NOMO-1 treated with dmso at 0.1 percent for 144 hours (cell line): ENCODE measurements at regions not wholly inside any gene's neighbourhood (a gene's known extent, or its start where the extent isn't known, plus 50 kb on each side); places are given as distances from the start of the nearest gene placed in this dataset.

Experiments used
- DNase-seq: peaks from one replicate; lab custom pipeline; 2025; ENCODE audit not compliant: unreplicated experiment; lab: John Stamatoyannopoulos, UW

DNA sequence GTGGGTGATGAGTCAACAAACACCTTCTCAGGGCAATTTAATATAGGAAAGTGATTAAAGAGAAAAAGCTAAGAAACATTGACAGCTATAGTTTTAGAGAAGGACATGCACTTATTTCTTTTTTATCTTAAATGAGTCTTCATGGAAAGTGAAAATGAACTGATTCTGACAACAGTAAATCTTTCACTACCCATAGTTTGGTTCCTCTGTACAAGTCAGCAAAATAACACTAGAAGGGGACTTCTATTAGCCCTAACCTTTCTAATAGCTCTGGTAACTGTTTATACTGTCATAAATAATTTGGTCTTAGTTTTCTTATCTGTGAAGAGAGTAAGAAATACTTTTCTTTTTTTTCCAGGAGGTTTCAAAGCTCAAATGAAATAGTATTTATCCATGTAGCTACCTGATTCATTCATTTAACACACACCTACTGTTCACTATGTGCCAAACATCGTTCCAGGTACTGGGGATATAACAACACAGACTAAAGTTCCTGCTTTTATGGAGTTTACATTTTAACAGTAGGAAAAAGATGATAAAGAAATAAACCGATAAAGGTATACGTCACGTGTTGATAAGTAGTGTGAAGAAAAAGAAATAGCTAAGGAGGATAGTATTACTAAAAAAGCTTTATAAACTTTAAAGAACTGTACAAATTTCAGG, 148.2 kb downstream of the PCSK1 start:
- no peak for DNase-seq

DNA sequence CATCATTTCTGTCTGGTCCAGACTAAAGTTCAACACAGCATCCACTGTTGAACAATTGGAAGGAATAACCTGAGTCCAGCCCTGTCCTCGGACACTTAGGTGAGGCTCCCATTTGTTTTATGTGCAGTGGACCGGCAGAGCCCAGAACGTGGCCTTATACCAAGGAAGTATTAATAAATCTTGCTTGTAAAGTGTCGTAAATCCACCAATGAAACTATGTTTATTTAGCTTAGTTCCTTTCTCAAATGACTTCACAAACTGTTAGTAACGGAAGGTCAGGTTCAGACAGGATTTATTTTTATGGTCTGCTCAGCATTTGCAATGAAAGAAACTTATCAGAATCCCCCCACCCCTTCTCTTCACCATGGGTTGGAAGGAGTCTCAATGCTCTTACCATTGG, 149.5 kb downstream of the PCSK1 start:
- DNase-seq = no peak

DNA sequence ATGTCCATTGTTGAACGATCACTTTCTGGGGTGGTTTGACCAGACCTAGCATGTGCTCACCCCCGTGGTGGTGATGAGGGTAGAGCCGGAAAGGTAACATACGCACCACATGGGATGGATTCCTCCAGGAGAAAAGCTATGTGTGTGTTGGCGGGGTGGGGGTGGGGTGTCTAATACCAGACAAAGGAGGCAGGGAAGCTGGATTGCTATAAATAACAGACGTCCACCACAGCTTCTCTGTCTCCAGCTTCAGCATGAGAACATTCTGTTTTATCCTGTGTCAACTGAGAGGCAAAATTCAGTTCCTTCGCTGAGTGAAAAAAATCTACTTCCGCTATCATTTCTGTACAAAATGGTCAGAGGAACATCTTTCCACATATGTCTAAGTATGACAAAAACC, 151.0 kb downstream of the PCSK1 start:
- DNase-seq = no peak

DNA sequence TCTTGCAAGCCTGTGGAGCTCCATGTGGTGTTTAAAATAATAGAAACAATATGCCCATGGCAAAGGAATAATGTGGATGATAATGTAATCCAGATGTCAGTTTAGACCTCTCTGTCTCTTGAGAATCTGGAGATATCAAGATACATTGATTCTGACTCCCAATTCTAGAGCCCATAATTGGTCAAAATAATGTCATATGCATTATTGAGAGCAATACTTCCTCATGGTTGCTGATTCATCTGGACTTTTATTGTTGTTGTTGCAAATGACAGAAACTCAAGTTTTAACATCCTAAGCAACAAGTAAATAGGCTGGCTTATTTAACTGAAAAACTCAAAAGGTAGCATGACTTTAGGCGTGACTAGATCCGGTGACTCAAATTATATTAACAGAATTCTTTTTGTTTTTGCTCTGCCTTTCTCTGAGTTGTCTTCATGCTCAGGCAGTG, 152.1 kb downstream of the PCSK1 start:
- DNase-seq = no peak

DNA sequence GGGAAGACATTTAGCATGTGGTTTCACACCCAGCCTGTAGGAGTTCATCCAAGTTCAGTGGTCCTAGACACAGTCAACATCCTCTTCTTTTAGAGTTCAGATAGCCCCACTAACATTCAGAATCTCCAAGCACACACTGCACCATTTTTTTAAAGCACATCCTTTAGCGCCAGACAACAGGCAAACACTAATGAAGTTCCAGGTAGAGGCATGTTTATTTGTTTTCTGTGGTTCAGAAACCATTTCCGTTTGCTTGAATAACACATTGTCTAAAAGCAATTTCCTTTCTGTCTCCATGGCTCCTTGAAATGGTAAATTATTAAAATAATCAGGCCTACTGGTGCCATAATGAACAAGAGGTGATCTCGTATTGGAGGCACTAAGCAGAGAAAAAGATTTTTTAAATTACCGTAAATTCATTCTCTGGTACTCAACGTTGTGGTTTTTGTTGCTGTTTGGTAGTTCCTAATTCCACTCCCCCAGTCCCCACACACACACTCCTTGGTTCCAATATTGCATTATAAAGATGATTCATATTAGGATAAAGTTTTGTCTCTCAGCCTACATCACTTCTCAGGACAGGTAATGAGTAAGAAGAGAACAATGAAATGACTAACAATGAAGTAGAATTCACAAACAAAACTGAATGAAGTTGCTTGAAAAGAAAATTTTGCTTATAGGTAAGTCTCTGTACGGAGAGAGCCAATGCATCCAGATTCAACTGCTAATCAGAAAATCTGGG, 153.1 kb downstream of the PCSK1 start:
- no peak for DNase-seq

DNA sequence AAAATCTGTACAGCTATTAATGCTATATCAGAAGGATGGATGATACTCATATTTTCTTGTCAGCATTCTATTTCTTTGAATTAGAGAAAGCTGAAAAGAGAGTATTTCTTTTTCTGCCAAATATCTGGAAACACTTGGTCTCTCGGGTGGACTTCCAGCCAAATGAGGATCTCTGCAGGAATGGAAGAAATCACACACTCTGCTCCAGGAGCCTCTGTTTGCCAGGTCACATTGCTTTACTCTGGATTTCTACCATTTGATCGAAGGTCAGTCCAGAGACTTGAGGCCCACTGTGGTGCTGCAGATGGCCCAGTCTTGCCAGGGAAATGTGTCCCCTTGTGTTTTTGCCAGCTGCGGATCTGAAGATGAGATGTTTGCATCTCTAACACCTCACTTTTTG, 154.1 kb downstream of the PCSK1 start:
- no peak for DNase-seq

DNA sequence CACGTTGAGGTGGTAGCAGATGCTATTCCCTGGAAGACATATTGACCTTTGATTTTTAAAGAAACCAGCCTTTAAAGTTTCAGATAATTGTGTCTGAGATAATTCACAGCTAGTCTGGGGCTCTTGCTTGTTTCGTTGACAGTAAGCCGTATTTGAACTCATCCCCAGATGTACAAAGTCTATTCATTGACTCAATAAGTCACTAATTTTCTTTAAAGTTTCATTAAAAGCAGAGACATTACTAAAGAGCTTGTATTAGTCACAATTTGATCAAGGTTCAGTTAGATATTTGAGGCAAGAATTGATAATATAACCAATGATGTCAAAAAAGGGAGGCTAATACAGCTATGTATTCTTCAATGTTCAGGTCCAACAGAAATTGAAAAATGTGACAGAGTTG, 158.0 kb downstream of the PCSK1 start:
- DNase-seq = no peak

DNA sequence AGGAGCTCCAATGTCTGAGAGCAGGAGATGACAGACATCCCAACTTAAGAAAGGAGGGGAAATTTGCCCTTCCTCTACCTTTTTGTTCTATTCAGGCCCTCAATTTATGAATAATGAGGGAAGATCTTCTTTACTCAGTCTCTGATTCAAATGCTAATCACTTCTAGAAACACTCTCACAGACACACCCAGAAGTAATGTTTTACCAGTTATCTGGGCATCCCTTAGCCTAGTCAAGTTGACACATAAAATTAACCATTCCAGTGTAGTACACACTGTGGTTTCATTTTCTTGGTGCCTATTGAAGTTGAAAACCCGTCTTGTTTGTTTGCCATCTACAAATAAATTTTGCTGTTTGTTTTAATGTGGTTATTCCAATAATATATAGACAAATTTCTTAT, 167.6 kb downstream of the PCSK1 start:
- no peak for DNase-seq

DNA sequence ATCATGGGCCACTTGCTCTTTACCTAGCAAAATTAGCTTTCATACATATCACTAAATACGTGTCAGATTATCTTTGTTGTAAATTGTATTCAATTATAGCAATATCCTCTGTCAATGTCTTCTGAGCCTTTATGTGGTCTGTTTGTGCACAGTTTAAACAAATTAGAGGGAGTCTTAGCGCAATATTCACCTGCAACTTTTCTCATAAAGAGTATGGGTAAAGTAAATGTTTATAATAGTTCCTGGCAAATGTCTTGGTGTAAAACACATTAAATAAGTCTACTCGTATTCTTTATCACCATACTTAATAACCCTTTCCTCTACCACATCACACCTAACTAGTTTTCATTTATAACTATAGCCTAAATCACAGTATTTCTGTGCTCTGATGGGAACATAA, 169.0 kb downstream of the PCSK1 start:
- no peak for DNase-seq

GRCh38 chr5:96262105-96262504, 170.9 kb downstream of the PCSK1 start:
- no peak for DNase-seq

GRCh38 chr5:96260009-96260408, 173.0 kb downstream of the PCSK1 start:
- no peak for DNase-seq

- DNase-seq = peak; percentile 59
Observed at GRCh38 chr5:96259151-96259772, 173.8 kb downstream of the PCSK1 start.

DNA sequence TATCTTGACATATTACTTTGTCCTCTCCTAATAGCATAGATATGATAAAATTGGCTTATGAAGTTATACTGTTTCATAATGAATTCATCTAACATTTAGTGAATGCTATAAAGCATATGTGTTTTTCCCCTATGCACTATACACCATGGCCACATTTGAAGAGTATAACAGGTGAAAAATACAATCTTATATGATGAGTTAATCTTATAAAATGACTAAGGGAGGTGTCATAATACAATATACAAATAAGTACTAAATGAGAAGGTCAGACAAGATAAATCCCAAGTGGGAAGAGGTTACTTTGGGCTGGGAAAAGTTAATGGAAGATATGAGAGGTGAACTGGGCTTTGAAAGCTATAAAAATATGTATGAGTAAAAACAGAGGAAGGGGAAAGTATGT, 174.4 kb downstream of the PCSK1 start:
- no peak for DNase-seq

DNA sequence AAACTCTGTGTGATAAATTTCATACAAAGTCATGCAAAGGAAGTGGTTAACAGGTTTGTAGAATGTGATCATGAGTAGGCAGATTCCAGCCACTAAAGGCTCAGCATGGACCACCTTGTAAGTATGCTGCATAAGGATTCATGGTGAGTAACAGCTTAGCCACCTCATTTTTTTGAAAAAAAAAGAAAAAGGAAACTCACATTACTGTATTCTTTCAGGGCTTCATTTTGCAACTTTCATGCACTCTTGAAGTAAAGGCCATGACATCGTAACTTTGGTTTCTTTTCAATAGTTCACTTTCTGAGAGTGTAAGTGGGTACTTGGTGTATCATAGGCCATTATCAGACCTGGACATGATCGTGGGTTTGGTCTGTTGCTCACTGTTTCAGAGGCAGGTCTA, 175.1 kb downstream of the PCSK1 start:
- no peak for DNase-seq

GRCh38 chr5:96256795-96257470, 176.1 kb downstream of the PCSK1 start:
- DNase-seq = no peak

- DNase-seq = no peak
Observed at GRCh38 chr5:96254980-96255691, 177.9 kb downstream of the PCSK1 start.

DNA sequence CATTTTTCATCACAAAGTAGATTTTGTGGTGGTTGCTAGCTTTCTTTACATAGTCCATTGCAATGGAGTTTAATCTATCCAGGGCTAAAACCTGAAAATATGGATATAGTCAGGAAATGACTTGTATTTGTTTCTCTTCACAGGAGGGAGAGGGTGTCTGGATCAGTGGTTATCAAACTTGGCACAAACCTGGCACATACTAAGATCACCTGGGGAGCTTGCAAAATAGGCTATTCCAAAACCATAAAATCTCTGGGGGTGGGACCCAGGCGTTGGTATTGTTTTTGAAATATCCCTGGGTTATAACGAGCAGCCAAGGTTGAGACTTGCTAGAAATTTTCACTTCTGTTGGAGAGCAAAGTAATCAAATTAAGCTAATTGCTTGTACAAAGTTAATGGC, 179.9 kb downstream of the PCSK1 start:
- no peak for DNase-seq

- DNase-seq = no peak
Observed at GRCh38 chr5:96252596-96252995, 180.5 kb downstream of the PCSK1 start.

DNA sequence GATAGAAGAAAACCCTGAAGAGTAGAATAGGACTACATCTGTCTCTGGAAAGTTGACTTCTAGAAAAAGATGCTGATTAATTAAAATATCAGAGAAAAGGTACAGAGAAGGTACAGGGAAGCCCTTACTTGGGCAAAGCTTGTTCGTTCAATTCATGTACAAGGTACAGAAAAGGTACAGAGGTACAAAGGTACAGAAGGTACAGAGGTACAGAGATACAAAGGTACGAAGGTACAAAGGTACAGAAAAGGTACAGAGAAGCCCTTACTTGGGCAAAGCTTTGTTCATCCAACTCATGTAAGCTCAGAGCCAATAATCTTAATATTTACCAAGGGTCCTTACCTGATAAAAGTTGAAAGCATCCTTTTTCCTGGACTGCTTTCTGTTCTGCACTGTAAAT, 182.3 kb downstream of the PCSK1 start:
- DNase-seq = no peak

GRCh38 chr5:96248131-96248530, 184.9 kb downstream of the PCSK1 start:
- no peak for DNase-seq

- DNase-seq = no peak
Observed at GRCh38 chr5:96247708-96248107, 185.3 kb downstream of the PCSK1 start.
